HCT116 (cell line): ENCODE measurements at regions not wholly inside any gene's neighbourhood (a gene's known extent, or its start where the extent isn't known, plus 50 kb on each side); places are given as distances from the start of the nearest gene placed in this dataset.

Experiments used
- ATAC-seq: fragments of 200-7000 bp; cut with Tn5 transposase; 2 replicates; pipeline ENCODE4 v1.9.1; 2020; ENCODE audit warnings: mild to moderate bottlenecking, moderate library complexity
- BruUV-seq: library from RNA; stranded (reverse); fragments of 400-500 nt; replicated peaks from 2 replicates; lab custom pipeline; 2021; lab: Mats Ljungman, UMichigan
- CTCF ChIA-PET: fragments of 300-600 bp; sonication (Branson Sonifier 250); formaldehyde crosslinking; loops from one replicate; lab custom pipeline; 2021; ENCODE audit warnings: antibody characterized with exemption; lab: Charles Lee
- POLR2A ChIA-PET: fragments of 300-600, 350-600 bp; sonication (Branson Sonifier 250); formaldehyde crosslinking; loops from one replicate; lab custom pipeline; 2021; ENCODE audit warnings: antibody characterized with exemption; lab: Charles Lee
- RAD21 ChIA-PET, 2 experiments: fragments of 300-600 bp; sonication (Branson Sonifier 250); formaldehyde crosslinking; loops; one replicate each; lab custom pipeline; 2023; ENCODE audit warnings: low total read pairs in 2 of 2; ENCODE audit not compliant: uncharacterized antibody in 2 of 2, unreplicated experiment in 2 of 2, low non-redundant PET in 1 of 2; lab: Charles Lee
- DNase-seq: peaks from one replicate; pipeline ENCODE4 v3.0.0-alpha.2; 2010; ENCODE audit warnings: low read depth, low spot score
- H2AFZ ChIP-seq: fragments of 200-600 bp; shearing (Covaris generic), sonication (generic); 2 replicates; pipeline ENCODE4 v1.6.1; 2017; ENCODE audit warnings: low read depth, mixed run types, mixed read lengths, antibody characterized with exemption, low read length; ENCODE audit not compliant: poor library complexity, severe bottlenecking
- H3K27ac ChIP-seq: 2 replicates; pipeline ENCODE4 v1.5.1; 2012; ENCODE audit warnings: low read depth, low read length
- H3K27me3 ChIP-seq: fragments of 200-600 bp; sonication (generic); 2 replicates; pipeline ENCODE4 v1.6.1; 2016; ENCODE audit warnings: mixed run types, low read length, mixed read lengths; ENCODE audit not compliant: insufficient read depth
- H3K36me3 ChIP-seq, 2 experiments: fragments of 200-500 bp in 1 of 2; fragments of 200-600 bp in 1 of 2; sonication (Bioruptor generic) in 1 of 2; sonication (generic) in 1 of 2; 2 replicates each; pipeline versions ENCODE4 v1.5.1 to v1.6.1; 2014 to 2016; ENCODE audit warnings: low read length in 2 of 2, inconsistent platforms in 1 of 2, mixed read lengths in 1 of 2, mixed run types in 1 of 2; ENCODE audit not compliant: insufficient read depth in 2 of 2, control insufficient read depth in 1 of 2
- H3K4me1 ChIP-seq, 2 experiments: fragments of 200-600 bp in 1 of 2; sonication (generic) in 1 of 2; 2 replicates each; pipeline versions ENCODE4 v1.5.1 to v1.6.1; 2012 to 2017; ENCODE audit warnings: low read length in 2 of 2, inconsistent platforms in 1 of 2, mild to moderate bottlenecking in 1 of 2, mixed read lengths in 1 of 2, mixed run types in 1 of 2, moderate library complexity in 1 of 2; ENCODE audit not compliant: insufficient read depth in 2 of 2, control insufficient read depth in 1 of 2
- H3K4me2 ChIP-seq: fragments of 200-600 bp; sonication (generic); 2 replicates; pipeline ENCODE4 v1.6.1; 2017; ENCODE audit warnings: mixed run types, low read length, mixed read lengths
- H3K4me3 ChIP-seq, 2 experiments: fragments of 200-600 bp in 1 of 2; sonication (generic) in 1 of 2; replicated peaks in 1 of 2; 2 replicates each; pipeline ENCODE4 v1.5.1; 2011 to 2016; ENCODE audit warnings: low read length in 2 of 2, control low read depth in 1 of 2, low read depth in 1 of 2, mild to moderate bottlenecking in 1 of 2, mixed read lengths in 1 of 2, mixed run types in 1 of 2
- H3K79me2 ChIP-seq: fragments of 200-600 bp; sonication (generic); 2 replicates; pipeline ENCODE4 v1.6.1; 2017; ENCODE audit warnings: mild to moderate bottlenecking, mixed run types, low read length, moderate library complexity, mixed read lengths; ENCODE audit not compliant: insufficient read depth
- H3K9ac ChIP-seq: fragments of 200-600 bp; sonication (generic); 2 replicates; pipeline ENCODE4 v1.6.1; 2016; ENCODE audit warnings: low read length, mixed read lengths
- H3K9me2 ChIP-seq: fragments of 200-600 bp; sonication (generic), shearing (Covaris generic); 2 replicates; pipeline ENCODE4 v1.6.1; 2017; ENCODE audit warnings: mixed run types, mild to moderate bottlenecking, moderate library complexity; ENCODE audit not compliant: insufficient read depth
- H3K9me3 ChIP-seq, 2 experiments: fragments of 200-500 bp in 1 of 2; fragments of 200-600 bp in 1 of 2; sonication (Bioruptor generic) in 1 of 2; sonication (generic) in 1 of 2; 2 replicates each; pipeline ENCODE4 v1.6.1; 2014 to 2017; ENCODE audit warnings: low read length in 2 of 2, mixed read lengths in 2 of 2, inconsistent platforms in 1 of 2, low read depth in 1 of 2, mild to moderate bottlenecking in 1 of 2, mixed run types in 1 of 2, moderate library complexity in 1 of 2; ENCODE audit not compliant: control insufficient read depth in 1 of 2, insufficient read depth in 1 of 2
- H4K20me1 ChIP-seq: fragments of 200-600 bp; sonication (generic), shearing (Covaris generic); 2 replicates; pipeline ENCODE4 v1.6.1; 2017; ENCODE audit warnings: mixed run types, mild to moderate bottlenecking, moderate library complexity; ENCODE audit not compliant: insufficient read depth
- ATF3 ChIP-seq: IDR thresholded peaks from 2 replicates; pipeline ENCODE4 v1.6.1; 2012
- CEBPB ChIP-seq: IDR thresholded peaks from 2 replicates; pipeline ENCODE4 v1.6.1; 2012; ENCODE audit warnings: low read depth
- CTCF ChIP-seq, 3 experiments: fragments of 200-600 bp in 1 of 3; sonication (generic) in 1 of 3; IDR thresholded peaks in 2 of 3; conservative IDR thresholded peaks in 1 of 3; 2 replicates each; pipeline ENCODE4 v1.5.1; 2012 to 2017; ENCODE audit warnings: low read depth in 2 of 3, low read length in 2 of 3, antibody characterized with exemption in 1 of 3, borderline replicate concordance in 1 of 3, control low read depth in 1 of 3, mild to moderate bottlenecking in 1 of 3, mixed read lengths in 1 of 3, mixed run types in 1 of 3, moderate library complexity in 1 of 3; ENCODE audit not compliant: insufficient read depth in 1 of 3
- EGR1 ChIP-seq: IDR thresholded peaks from 2 replicates; pipeline ENCODE4 v1.6.1; 2012; ENCODE audit warnings: low read depth
- ELF1 ChIP-seq: IDR thresholded peaks from 2 replicates; pipeline ENCODE4 v1.6.1; 2012; ENCODE audit warnings: low read depth, borderline replicate concordance
- EZH2 ChIP-seq: fragments of 200-600 bp; sonication (generic); IDR thresholded peaks from 2 replicates; pipeline ENCODE4 v1.6.1; 2017; ENCODE audit warnings: antibody characterized with exemption, mixed run types
- EZH2phosphoT487 ChIP-seq: fragments of 200-600 bp; IDR thresholded peaks from 2 replicates; pipeline ENCODE4 v1.6.1; 2018; ENCODE audit warnings: antibody characterized with exemption, borderline replicate concordance
- MAX ChIP-seq: IDR thresholded peaks from 2 replicates; pipeline ENCODE4 v1.6.1; 2012
- POLR2A ChIP-seq: IDR thresholded peaks from 2 replicates; pipeline ENCODE4 v1.7.0; 2011; ENCODE audit warnings: borderline replicate concordance; ENCODE audit not compliant: insufficient read depth, insufficient read length; ENCODE audit errors: extremely low read depth
- POLR2AphosphoS5 ChIP-seq: IDR thresholded peaks from 2 replicates; pipeline ENCODE4 v1.6.1; 2011; ENCODE audit warnings: mild to moderate bottlenecking, low read depth, low read length, moderate library complexity
- RAD21 ChIP-seq: IDR thresholded peaks from 2 replicates; pipeline ENCODE4 v1.6.1; 2012; ENCODE audit warnings: low read depth, mild to moderate bottlenecking
- REST ChIP-seq: IDR thresholded peaks from 2 replicates; pipeline ENCODE4 v1.6.1; 2012; ENCODE audit warnings: low read depth
- SIN3A ChIP-seq: IDR thresholded peaks from 2 replicates; pipeline ENCODE4 v1.6.1; 2012; ENCODE audit warnings: low read depth
- SP1 ChIP-seq: IDR thresholded peaks from 2 replicates; pipeline ENCODE4 v1.6.1; 2012; ENCODE audit warnings: low read depth
- SRF ChIP-seq: IDR thresholded peaks from 2 replicates; pipeline ENCODE4 v1.6.1; 2012; ENCODE audit warnings: low read depth
- YY1 ChIP-seq: IDR thresholded peaks from 2 replicates; pipeline ENCODE4 v1.6.1; 2011; ENCODE audit warnings: low read length, low read depth, moderate library complexity, mild to moderate bottlenecking; ENCODE audit not compliant: insufficient replicate concordance; ENCODE audit errors: extremely low read depth
- ZBTB33 ChIP-seq: IDR thresholded peaks from 2 replicates; pipeline ENCODE4 v1.6.1; 2011; ENCODE audit warnings: mild to moderate bottlenecking, low read length, moderate library complexity; ENCODE audit not compliant: insufficient replicate concordance; ENCODE audit errors: extremely low read depth
- ZFX ChIP-seq: fragments of 450-650 bp; IDR thresholded peaks from 2 replicates; pipeline ENCODE4 v1.6.1; 2017
- ZNF274 ChIP-seq: fragments of 200-500 bp; sonication (Bioruptor generic); IDR thresholded peaks from 2 replicates; pipeline ENCODE4 v1.6.1; 2014; ENCODE audit warnings: mild to moderate bottlenecking, low read depth, low read length, inconsistent platforms
- intact Hi-C: fragments of 100-400 bp; cut with micrococcal nuclease; formaldehyde crosslinking; loops from 2 replicates; pipeline ENCODE4 v1.10.0; 2022

- Histone ChIP-seq H3K27me3 (no peaks in the 10 kb centered on the region), H3K27ac (no peak overlapping the region), H3K4me2 (no peak overlapping the region), H3K79me2 (no peaks in the 10 kb centered on the region), H2AFZ (no peak overlapping the region), H3K9ac (no peak overlapping the region), H3K4me3 (no peak overlapping the region), H3K36me3 (no peaks in the 10 kb centered on the region), H3K4me1 (no peaks in the 10 kb centered on the region), H3K9me2 (no peaks in the 10 kb centered on the region), H3K9me3 (no peaks in the 10 kb centered on the region), H4K20me1 (no peaks in the 10 kb centered on the region)
- ChIA-PET CTCF (no interaction called here), RAD21 (no interaction called here), POLR2A (no interaction called here)
- ATAC-seq (no peak), DNase-seq (no peak)
- intact Hi-C loops = no loop called here
- BruUV-seq = no TSS peak
- TF ChIP-seq SP1 (no peak), SIN3A (no peak), CTCF (IDR thresholded peaks at IDR 0.05 in 2 of 3, conservative IDR thresholded peaks at IDR 0.05 in 1 of 3; ENCODE audit: borderline replicate concordance in 1 of 3, insufficient read depth in 1 of 3, low read depth in 2 of 3, low read length in 2 of 3) (no peak), ATF3 (no peak), ZNF274 (no peak), ZFX (no peak), ZBTB33 (no peak), EZH2 (no peak), ELF1 (no peak), EGR1 (no peak), RAD21 (no peak), POLR2AphosphoS5 (no peak), YY1 (no peak), CEBPB (no peak), POLR2A (no peak), SRF (no peak), REST (no peak), EZH2phosphoT487 (no peak), MAX (no peak)
Measured at GRCh38 chr15:85950101-85950500, 129.6 kb upstream of the AGBL1 start.
